Sigmoid colon (tissue), 6 donors: ENCODE measurements at regions not wholly inside any gene's neighbourhood (a gene's known extent, or its start where the extent isn't known, plus 50 kb on each side); places are given as distances from the start of the nearest gene placed in this dataset.

Source experiments
- DNase-seq: peaks from one replicate; pipeline ENCODE4 v3.0.0-alpha.2; 2019
- H3K27ac ChIP-seq, 4 donors: fragments of 200-600 bp; sonication (generic); one replicate each; pipeline ENCODE4 v1.5.1; 2016 to 2019; ENCODE audit warnings: mild to moderate bottlenecking in 1 of 4
- H3K27me3 ChIP-seq, 3 donors: fragments of 200-600 bp; sonication (generic); one replicate each; pipeline ENCODE4 v1.5.1; 2019; ENCODE audit warnings: mild to moderate bottlenecking in 1 of 3
- H3K36me3 ChIP-seq, 4 donors: fragments of 200-600 bp; sonication (generic); one replicate each; pipeline ENCODE4 v1.5.1; 2016 to 2019
- H3K4me1 ChIP-seq, 4 donors: fragments of 200-600 bp; sonication (generic); one replicate each; pipeline ENCODE4 v1.5.1; 2017 to 2019
- H3K4me3 ChIP-seq, 4 donors: fragments of 200-600 bp; sonication (generic); one replicate each; pipeline ENCODE4 v1.5.1; 2017 to 2019; ENCODE audit warnings: mild to moderate bottlenecking in 2 of 4, moderate library complexity in 1 of 4
- H3K9me3 ChIP-seq, 4 donors: fragments of 200-600 bp in 3 of 4; sonication (generic) in 3 of 4; one replicate each; pipeline versions ENCODE4 v1.5.1 to v1.6.1; 2013 to 2019
- CTCF ChIP-seq, 4 experiments: fragments of 450-650 bp in 3 of 4; fragments of 200-600 bp in 1 of 4; IDR thresholded peaks; one replicate each; pipeline ENCODE4 v1.5.1; 2016 to 2019; ENCODE audit warnings: antibody characterized with exemption in 4 of 4, mild to moderate bottlenecking in 3 of 4, moderate library complexity in 2 of 4
- EP300 ChIP-seq, 4 donors: sonication (generic); formaldehyde crosslinking; IDR thresholded peaks; one replicate each; pipeline ENCODE4 v1.6.1; 2017; ENCODE audit warnings: antibody characterized with exemption in 4 of 4
- POLR2A ChIP-seq, 2 donors: fragments of 450-650 bp; IDR thresholded peaks; one replicate each; pipeline ENCODE4 v1.6.1; 2016; ENCODE audit warnings: antibody characterized with exemption in 2 of 2, mild to moderate bottlenecking in 2 of 2, moderate library complexity in 2 of 2
- POLR2AphosphoS5 ChIP-seq, 4 donors: sonication (generic); formaldehyde crosslinking; IDR thresholded peaks; one replicate each; pipeline ENCODE4 v1.6.1; 2017; ENCODE audit warnings: antibody characterized with exemption in 4 of 4
- WGBS, 2 donors: extraction: QIAGEN DNeasy Blood & Tissue Kit; methylation state at CpG; one replicate each; pipeline ENCODE4 v1.1.7; 2013; 5-methylcytosine and 5-hydroxymethylcytosine counted together
- intact Hi-C: fragments of 100-400 bp; cut with DNase I; formaldehyde crosslinking; loops from one replicate; pipeline ENCODE4 v1.15.1; 2023
- donor health status: healthy with polysubstance abuse.
- donor health status: healthy.

DNA sequence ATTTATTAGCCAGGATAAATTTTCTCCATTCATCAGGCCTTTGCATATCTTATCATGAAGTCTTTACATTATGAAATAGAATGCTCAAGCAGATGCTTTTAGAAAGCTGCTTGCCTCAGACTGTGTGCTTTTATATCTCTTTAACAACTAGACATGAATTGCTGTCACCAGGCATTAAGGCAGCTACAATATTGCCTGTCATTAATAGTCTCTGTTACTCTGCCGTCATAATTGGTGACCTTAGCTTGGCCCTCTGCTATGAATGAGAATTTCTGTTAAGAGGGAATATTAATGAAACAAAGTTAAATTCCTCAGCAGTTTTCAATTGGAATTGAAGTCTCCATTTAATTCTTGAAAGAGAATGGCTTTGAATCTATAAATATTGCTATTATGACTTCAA lies 266.8 kb upstream of the MIS18BP1 start:
- DNase-seq, result no peak
- intact Hi-C loops, result no loop called here
- H3K27ac ChIP-seq, result no peak overlapping the region
- whole genome bisulfite sequencing, 2 donors, result 85 to 87% methylated on average over 1 of the region's 1 CpG
- H3K4me1 ChIP-seq, result peaks cover 0 to 4% (median 1%) of the 10 kb centered on the region in 4 donors
- no peaks in the 10 kb centered on the region for H3K27me3 ChIP-seq
- H3K4me3 ChIP-seq, result no peak overlapping the region
- H3K36me3 ChIP-seq, result no peaks in the 10 kb centered on the region
- TF ChIP-seq POLR2A (IDR thresholded peaks at IDR 0.05) (no peak), POLR2AphosphoS5 (IDR thresholded peaks at IDR 0.05) (no peak), CTCF (IDR thresholded peaks at IDR 0.05) (no peak), EP300 (IDR thresholded peaks at IDR 0.05) (no peak)
- H3K9me3 ChIP-seq, result peaks cover 0 to 2% (median 0%) of the 10 kb centered on the region in 4 donors

DNA sequence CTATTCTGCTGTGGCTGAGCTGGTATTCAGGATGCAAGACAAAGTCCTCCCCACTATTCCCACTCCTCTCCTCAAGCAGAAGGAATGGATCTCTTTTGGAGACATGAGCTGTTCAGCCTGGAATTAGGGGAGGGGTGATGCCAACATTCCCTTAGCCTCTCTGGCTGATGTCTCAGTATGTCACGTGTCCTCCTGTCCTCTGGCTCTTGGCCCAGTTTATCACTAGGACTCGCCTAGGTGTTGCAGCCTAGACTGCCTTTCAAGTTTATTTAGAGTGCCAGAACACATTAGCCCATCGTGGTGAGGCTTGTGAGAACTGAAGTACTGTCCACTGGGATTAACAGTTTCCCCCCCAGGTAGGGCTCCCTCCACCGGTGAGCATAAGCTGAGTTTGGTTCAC lies 239.9 kb upstream of the MIS18BP1 start:
- DNase-seq, result no peak
- H3K27me3 ChIP-seq, result no peaks in the 10 kb centered on the region
- WGBS, 2 donors, result 47 to 73% methylated on average over 4 of the region's 4 CpGs
- intact Hi-C loops, result no loop called here
- H3K36me3 ChIP-seq, result no peaks in the 10 kb centered on the region
- no peaks in the 10 kb centered on the region for H3K9me3 ChIP-seq
- no peak for TF ChIP-seq CTCF (IDR thresholded peaks at IDR 0.05)
- TF ChIP-seq POLR2A (IDR thresholded peaks at IDR 0.05), result no peak
- no peak for TF ChIP-seq POLR2AphosphoS5 (IDR thresholded peaks at IDR 0.05)
- no peak for TF ChIP-seq EP300 (IDR thresholded peaks at IDR 0.05)
- no peaks in the 10 kb centered on the region for H3K4me1 ChIP-seq
- H3K4me3 ChIP-seq, result no peak overlapping the region
- no peak overlapping the region for H3K27ac ChIP-seq

DNA sequence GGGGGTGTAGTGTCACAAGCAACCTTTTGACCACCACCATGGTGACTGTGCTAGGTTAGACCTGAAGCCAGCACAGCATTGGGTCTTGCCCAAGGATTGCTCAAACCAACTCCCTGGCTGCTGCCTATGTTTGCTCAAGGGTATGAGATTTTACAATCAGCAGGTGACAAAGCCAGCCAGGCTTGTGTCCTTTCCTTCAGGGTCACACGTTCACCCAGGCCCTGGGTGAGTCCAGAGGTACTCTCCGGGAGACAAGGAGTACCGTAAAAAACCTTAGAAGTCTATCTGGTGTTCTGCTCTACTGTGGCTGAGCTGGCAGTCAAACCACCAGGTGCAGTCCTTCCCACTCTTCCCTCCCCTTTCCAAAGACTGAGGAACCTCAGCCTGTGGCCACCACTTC lies 238.9 kb upstream of the MIS18BP1 start:
- no peaks in the 10 kb centered on the region for H3K36me3 ChIP-seq
- no peak overlapping the region for H3K4me3 ChIP-seq
- no peaks in the 10 kb centered on the region for H3K4me1 ChIP-seq
- no peak for DNase-seq
- H3K9me3 ChIP-seq, result peaks cover 0 to under 1% (median 0%) of the 10 kb centered on the region in 4 donors
- intact Hi-C loops, result no loop called here
- TF ChIP-seq POLR2AphosphoS5 (IDR thresholded peaks at IDR 0.05) (no peak), CTCF (IDR thresholded peaks at IDR 0.05) (no peak), EP300 (IDR thresholded peaks at IDR 0.05) (no peak), POLR2A (IDR thresholded peaks at IDR 0.05) (no peak)
- 55 to 74% methylated on average over 3 of the region's 3 CpGs for WGBS, 2 donors
- H3K27ac ChIP-seq, result no peak overlapping the region
- H3K27me3 ChIP-seq, result no peaks in the 10 kb centered on the region

DNA sequence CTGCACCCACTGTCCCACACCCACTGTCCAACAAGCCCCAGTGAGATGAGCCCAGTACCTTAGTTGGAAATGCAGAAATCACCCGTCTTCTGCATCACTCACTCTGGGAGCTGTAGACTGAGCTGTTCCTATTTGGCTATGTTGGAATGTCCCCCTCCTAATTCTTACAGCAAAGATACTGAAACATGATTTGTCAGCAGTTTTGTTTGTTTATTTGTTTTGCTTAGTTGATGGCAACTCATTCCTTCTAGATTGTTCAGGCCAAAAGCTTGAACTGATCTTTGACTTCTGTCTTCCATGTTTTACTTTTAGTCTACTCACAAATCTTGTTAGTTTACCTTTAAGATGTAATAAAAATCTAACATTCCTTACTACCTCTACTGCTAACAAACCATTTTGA lies 233.6 kb upstream of the MIS18BP1 start:
- WGBS, 2 donors, result 91 to 93% methylated on average over 1 of the region's 1 CpG
- intact Hi-C loops, result no loop called here
- H3K27me3 ChIP-seq, result no peaks in the 10 kb centered on the region
- no peaks in the 10 kb centered on the region for H3K36me3 ChIP-seq
- no peak for DNase-seq
- no peaks in the 10 kb centered on the region for H3K4me1 ChIP-seq
- H3K9me3 ChIP-seq, result peaks cover 0 to 5% (median 1%) of the 10 kb centered on the region in 4 donors
- no peak overlapping the region for H3K4me3 ChIP-seq
- TF ChIP-seq POLR2AphosphoS5 (IDR thresholded peaks at IDR 0.05), result no peak
- TF ChIP-seq EP300 (IDR thresholded peaks at IDR 0.05), result no peak
- no peak for TF ChIP-seq CTCF (IDR thresholded peaks at IDR 0.05)
- no peak for TF ChIP-seq POLR2A (IDR thresholded peaks at IDR 0.05)
- H3K27ac ChIP-seq, result no peak overlapping the region

DNA sequence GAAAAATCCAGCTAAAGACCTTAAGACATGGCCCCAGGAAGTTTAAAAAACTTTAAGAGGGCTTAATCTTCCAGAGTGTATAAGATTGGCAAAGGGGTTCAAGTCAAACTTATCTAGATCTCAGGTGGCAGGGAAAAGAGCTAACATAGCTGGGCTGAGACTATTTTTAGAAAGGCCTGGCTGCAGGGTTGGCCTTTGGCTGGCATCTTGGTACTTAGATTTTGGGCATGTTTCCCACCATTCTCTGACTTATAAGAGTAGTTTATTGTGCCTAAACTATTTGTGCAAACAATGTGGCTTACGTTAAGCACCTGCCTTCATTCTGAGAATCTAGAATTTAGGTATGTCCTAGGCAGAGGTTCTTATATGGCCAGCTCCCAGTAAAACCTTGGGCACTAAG lies 214.0 kb upstream of the MIS18BP1 start:
- no peak for DNase-seq
- H3K27me3 ChIP-seq, result no peaks in the 10 kb centered on the region
- H3K9me3 ChIP-seq, result no peaks in the 10 kb centered on the region
- TF ChIP-seq POLR2A (IDR thresholded peaks at IDR 0.05) (no peak), CTCF (IDR thresholded peaks at IDR 0.05) (no peak), POLR2AphosphoS5 (IDR thresholded peaks at IDR 0.05) (no peak), EP300 (IDR thresholded peaks at IDR 0.05) (no peak)
- H3K27ac ChIP-seq, result no peak overlapping the region
- intact Hi-C loops, result no loop called here
- peaks cover 0 to 9% (median 3%) of the 10 kb centered on the region in 4 donors for H3K4me1 ChIP-seq
- H3K4me3 ChIP-seq, result no peak overlapping the region
- WGBS, 2 donors, result 26 to 51% methylated on average over 1 of the region's 1 CpG
- no peaks in the 10 kb centered on the region for H3K36me3 ChIP-seq
